ENCODE measurements at regions not wholly inside any gene's neighbourhood (a gene's known extent, or its start where the extent isn't known, plus 50 kb on each side); places are given as distances from the start of the nearest gene placed in this dataset.

DNA sequence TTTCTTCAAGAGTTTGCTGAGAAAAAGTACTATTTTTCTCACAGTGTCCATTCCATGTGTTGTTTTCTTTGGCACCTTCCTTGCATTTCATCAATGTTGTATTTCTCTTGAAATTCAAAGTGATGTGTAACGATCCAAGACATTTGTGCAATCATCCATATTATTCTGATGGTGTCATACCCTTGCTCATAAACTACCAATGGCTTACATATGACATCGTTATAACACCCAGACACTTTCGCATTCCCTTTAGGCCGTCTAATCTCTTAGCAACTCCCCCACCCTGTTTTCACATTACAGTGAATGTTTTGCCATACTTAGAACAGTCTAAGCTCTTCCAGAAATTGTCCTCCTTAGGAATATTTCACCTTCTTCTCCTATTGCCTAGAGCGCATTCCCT lies 1779.0 kb downstream of the PCDH7 start:
- Histone ChIP-seq H3K36me3 (ENCODE audit: control insufficient read depth, insufficient read depth, low read length) (no peaks in the 10 kb centered on the region), H3K4me3 (ENCODE audit: low read depth in 2 of 2, low read length in 2 of 2) (no peak overlapping the region), H3K4me1 (ENCODE audit: control insufficient read depth, insufficient read depth, low read length) (no peaks in the 10 kb centered on the region), H3K27ac (ENCODE audit: low read length) (no peak overlapping the region), H3K27me3 (ENCODE audit: control insufficient read depth, insufficient read depth, low read length) (no peaks in the 10 kb centered on the region), H3K9me3 (ENCODE audit: control insufficient read depth, insufficient read depth, low read depth, low read length) (0 out of 2 replicates have a peak, but pooled peaks cover 4% of the 10 kb centered on the region)
- ChIA-PET CTCF (no interaction called here), POLR2A (no interaction called here)
- ATAC-seq = no peak
- TF ChIP-seq, protein P1, sequence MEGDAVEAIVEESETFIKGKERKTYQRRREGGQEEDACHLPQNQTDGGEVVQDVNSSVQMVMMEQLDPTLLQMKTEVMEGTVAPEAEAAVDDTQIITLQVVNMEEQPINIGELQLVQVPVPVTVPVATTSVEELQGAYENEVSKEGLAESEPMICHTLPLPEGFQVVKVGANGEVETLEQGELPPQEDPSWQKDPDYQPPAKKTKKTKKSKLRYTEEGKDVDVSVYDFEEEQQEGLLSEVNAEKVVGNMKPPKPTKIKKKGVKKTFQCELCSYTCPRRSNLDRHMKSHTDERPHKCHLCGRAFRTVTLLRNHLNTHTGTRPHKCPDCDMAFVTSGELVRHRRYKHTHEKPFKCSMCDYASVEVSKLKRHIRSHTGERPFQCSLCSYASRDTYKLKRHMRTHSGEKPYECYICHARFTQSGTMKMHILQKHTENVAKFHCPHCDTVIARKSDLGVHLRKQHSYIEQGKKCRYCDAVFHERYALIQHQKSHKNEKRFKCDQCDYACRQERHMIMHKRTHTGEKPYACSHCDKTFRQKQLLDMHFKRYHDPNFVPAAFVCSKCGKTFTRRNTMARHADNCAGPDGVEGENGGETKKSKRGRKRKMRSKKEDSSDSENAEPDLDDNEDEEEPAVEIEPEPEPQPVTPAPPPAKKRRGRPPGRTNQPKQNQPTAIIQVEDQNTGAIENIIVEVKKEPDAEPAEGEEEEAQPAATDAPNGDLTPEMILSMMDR (IDR thresholded peaks at IDR 0.05) = no peak
- no peak for TF ChIP-seq TCF7L2 (IDR thresholded peaks at IDR 0.05; ENCODE audit: low read depth, low read length)
- no peak for TF ChIP-seq POLR2AphosphoS5 (IDR thresholded peaks at IDR 0.05; ENCODE audit: low read depth, low read length)
- TF ChIP-seq, protein P2, sequence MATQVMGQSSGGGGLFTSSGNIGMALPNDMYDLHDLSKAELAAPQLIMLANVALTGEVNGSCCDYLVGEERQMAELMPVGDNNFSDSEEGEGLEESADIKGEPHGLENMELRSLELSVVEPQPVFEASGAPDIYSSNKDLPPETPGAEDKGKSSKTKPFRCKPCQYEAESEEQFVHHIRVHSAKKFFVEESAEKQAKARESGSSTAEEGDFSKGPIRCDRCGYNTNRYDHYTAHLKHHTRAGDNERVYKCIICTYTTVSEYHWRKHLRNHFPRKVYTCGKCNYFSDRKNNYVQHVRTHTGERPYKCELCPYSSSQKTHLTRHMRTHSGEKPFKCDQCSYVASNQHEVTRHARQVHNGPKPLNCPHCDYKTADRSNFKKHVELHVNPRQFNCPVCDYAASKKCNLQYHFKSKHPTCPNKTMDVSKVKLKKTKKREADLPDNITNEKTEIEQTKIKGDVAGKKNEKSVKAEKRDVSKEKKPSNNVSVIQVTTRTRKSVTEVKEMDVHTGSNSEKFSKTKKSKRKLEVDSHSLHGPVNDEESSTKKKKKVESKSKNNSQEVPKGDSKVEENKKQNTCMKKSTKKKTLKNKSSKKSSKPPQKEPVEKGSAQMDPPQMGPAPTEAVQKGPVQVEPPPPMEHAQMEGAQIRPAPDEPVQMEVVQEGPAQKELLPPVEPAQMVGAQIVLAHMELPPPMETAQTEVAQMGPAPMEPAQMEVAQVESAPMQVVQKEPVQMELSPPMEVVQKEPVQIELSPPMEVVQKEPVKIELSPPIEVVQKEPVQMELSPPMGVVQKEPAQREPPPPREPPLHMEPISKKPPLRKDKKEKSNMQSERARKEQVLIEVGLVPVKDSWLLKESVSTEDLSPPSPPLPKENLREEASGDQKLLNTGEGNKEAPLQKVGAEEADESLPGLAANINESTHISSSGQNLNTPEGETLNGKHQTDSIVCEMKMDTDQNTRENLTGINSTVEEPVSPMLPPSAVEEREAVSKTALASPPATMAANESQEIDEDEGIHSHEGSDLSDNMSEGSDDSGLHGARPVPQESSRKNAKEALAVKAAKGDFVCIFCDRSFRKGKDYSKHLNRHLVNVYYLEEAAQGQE (IDR thresholded peaks at IDR 0.05; ENCODE audit: insufficient read depth in 1 of 2, low read depth in 2 of 2, low read length in 1 of 2) = no peak
- TF ChIP-seq SIN3A (IDR thresholded peaks at IDR 0.05; ENCODE audit: borderline replicate concordance, insufficient read depth, low read depth, low read length) = no peak
- intact Hi-C loops (cut with micrococcal nuclease; ENCODE audit: unreplicated experiment) (no loop called here), in situ Hi-C loops (cut with HindIII; ENCODE audit: low pct_unique_long_range_greater_than_20kb, low sequenced_read_pairs) (no loop called here)
- BruUV-seq (replicated peaks) = no TSS peak
- DNase-seq (ENCODE audit: low read depth, low spot score) = no peak

DNA sequence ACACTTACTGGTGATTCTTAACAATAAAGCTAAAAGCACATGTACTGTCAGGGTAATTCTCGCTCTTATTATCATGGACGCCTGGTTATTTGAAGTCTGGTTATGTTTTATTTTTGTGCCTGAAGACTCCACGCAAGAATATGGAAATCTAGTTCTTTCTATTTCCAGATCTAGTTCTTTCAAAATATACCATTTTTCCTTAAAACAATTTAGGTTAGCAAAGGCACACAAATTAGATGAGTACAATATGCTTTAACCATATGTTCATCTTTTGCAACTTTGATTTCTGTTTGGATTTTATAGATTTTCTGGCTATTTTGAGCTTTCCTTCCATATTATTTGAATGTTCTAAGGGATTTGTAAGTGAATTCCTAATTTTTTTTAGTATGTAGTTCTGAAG lies 1783.1 kb downstream of the PCDH7 start:
- DNase-seq (ENCODE audit: low read depth, low spot score) (no peak), ATAC-seq (no peak)
- TF ChIP-seq, protein P2 (IDR thresholded peaks at IDR 0.05; ENCODE audit: insufficient read depth in 1 of 2, low read depth in 2 of 2, low read length in 1 of 2) = no peak
- TF ChIP-seq POLR2AphosphoS5 (IDR thresholded peaks at IDR 0.05; ENCODE audit: low read depth, low read length) = no peak
- H3K9me3 ChIP-seq (ENCODE audit: control insufficient read depth, insufficient read depth, low read depth, low read length) = 0 out of 2 replicates have a peak, but pooled peaks cover 4% of the 10 kb centered on the region
- ChIA-PET CTCF (no interaction called here), POLR2A (no interaction called here)
- no TSS peak for BruUV-seq (replicated peaks)
- no peaks in the 10 kb centered on the region for H3K27me3 ChIP-seq (ENCODE audit: control insufficient read depth, insufficient read depth, low read length)
- intact Hi-C loops (cut with micrococcal nuclease; ENCODE audit: unreplicated experiment) (no loop called here), in situ Hi-C loops (cut with HindIII; ENCODE audit: low pct_unique_long_range_greater_than_20kb, low sequenced_read_pairs) (no loop called here)
- no peak overlapping the region for H3K4me3 ChIP-seq (ENCODE audit: low read depth in 2 of 2, low read length in 2 of 2)
- H3K36me3 ChIP-seq (ENCODE audit: control insufficient read depth, insufficient read depth, low read length) = no peaks in the 10 kb centered on the region
- no peaks in the 10 kb centered on the region for H3K4me1 ChIP-seq (ENCODE audit: control insufficient read depth, insufficient read depth, low read length)
- H3K27ac ChIP-seq (ENCODE audit: low read length) = no peak overlapping the region

Data from Panc1 (cell line).